Fibroblast of skin of scalp (primary cell): ENCODE measurements at regions not wholly inside any gene's neighbourhood (a gene's known extent, or its start where the extent isn't known, plus 50 kb on each side); places are given as distances from the start of the nearest gene placed in this dataset.
"Not testable (repeated sequence)": the region's sequence is repeated elsewhere in the genome, so short reads cannot be mapped to it uniquely, and the experiment has no call there.

Experiments used
- DNase-seq: peaks from one replicate; pipeline ENCODE4 v3.0.0-alpha.2; 2013

DNA sequence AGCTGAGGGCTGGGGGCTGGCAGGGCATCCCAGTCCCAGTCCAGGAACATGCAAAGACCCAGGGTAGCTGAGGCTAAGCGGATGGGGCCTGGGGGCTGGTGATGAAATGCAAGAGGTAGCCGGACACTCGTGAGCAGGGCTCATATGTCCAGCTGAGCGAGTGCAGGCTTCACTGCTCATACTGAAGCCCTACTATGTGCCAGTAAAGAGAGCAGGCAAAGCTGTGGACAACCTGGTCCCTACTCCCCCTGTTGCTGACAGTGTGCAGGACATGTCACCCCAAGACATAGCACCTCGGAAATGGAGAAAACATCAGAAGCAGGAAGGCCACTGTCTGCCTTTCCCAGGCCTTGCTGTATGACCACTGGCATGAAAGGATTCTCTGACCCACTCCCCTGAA, 122.4 kb upstream of the STX18 start:
- no peak for DNase-seq

GRCh38 chr4:4663028-4663427, 121.2 kb upstream of the STX18 start:
- DNase-seq: peak; percentile 34

DNA sequence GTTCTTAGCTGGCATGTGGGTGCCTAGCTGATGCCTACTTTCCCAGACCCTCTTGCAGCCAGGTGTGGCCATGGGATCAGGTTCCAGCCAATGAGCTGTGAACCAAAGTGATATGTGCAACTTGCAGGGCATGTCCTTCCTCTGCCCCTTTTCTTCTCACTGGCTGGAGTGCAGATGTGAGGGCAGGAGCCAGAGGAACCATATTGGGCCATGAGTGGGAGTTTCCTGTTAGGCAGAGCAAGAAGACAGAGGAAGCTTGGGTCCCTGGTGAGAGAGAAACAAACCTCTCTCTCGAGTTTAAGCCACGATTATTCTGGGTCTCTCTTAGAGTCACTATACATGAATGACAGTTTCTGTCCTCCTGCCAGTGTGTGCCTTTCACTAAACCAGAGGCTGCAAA, 120.4 kb upstream of the STX18 start:
- DNase-seq: no peak

GRCh38 chr4:4659871-4660651, 118.2 kb upstream of the STX18 start:
- DNase-seq: peak; percentile 92

DNA sequence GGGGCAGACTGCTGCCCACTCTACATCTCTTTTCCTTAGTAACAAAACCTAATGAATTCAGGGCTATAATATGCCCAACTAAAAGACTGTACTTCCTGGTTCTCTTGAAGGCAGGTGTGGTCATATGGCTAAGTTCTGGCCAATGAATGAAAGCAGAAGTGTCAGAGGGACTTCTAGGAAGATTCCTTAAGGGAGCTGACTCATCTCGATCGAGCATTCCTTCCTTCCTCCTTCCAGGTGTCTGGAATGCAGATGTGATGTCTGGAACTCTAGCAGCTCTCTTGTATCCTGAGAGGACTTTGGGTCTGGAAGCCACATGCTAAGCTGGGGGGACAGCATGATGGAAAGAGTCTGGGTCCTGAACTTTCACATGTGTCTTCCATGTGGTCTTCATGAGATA, 116.2 kb upstream of the STX18 start:
- DNase-seq: no peak

- no peak for DNase-seq
Measured at GRCh38 chr4:4656977-4657376, 115.1 kb upstream of the STX18 start.

GRCh38 chr4:4655901-4656300, 114.1 kb upstream of the STX18 start:
- DNase-seq: peak; percentile 44

DNA sequence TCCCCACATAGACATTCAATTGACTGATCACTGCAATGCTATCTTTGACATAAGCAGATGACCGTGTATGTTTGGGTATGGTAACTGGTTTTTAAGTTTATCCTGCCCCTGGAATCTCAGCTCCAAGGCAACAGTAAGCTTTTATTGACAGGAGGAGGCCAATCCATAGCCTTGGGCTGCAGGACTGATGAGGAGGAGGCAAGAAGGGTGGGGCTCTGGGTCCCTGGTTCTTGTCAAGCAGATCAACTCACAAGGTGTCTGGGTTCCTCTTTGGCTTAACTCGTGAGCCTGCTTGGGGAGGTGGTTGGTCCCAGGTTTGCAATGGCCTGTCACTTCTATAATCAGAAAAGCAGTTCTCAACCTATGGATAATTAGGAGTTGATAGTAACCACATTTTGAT, 113.2 kb upstream of the STX18 start:
- DNase-seq: no peak

GRCh38 chr4:4651811-4652755, 110.2 kb upstream of the STX18 start:
- no peak for DNase-seq

GRCh38 chr4:4647041-4647440, 105.2 kb upstream of the STX18 start:
- DNase-seq: no peak

DNA sequence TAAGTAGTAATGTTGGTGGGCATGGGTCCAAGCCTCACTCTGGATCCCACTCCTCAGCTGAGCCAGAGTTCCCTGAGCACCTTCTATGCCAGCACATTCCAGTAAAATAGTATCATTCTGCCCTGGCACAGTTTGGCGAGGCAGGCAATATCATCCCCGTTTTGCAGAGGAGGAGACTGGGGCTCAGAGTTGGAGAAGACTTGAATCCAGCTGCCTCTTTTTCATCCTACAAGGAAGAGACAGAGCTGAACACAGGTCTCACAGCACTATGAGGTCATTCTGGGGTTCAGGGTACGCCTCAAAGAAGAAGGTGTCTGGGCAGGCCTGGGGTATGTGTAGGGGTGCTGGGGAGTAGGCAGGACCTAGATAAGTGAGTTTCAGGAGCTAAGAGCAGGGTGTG, 103.9 kb upstream of the STX18 start:
- DNase-seq: no peak

- not testable (repeated sequence) for DNase-seq
Measured at GRCh38 chr4:4644277-4644676, 102.4 kb upstream of the STX18 start.

DNA sequence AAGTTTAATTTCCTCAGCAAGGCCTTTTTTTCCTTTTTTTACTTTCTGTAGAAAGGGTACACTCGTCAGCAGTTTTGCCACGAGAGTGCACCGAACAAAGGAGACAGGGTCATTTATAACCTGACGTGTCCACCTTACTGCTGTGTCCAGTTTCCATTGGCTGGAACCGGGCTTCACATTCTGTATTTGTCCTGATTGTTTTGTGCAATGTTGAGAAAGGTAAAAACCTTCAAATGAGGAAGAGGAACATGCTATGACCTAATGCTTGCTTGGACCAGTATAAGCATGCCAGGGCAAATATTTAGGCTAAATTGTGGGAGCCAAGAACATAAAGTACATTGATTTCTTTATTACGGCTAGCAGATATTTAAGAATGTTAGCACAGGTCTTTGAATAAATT, 101.9 kb upstream of the STX18 start:
- DNase-seq: not testable (repeated sequence)

- no peak for DNase-seq
Measured at GRCh38 chr4:4643306-4643705, 101.5 kb upstream of the STX18 start.

- no peak for DNase-seq
Measured at GRCh38 chr4:4642496-4643000, 100.7 kb upstream of the STX18 start.

GRCh38 chr4:4641661-4642495, 100.0 kb upstream of the STX18 start:
- DNase-seq: no peak

DNA sequence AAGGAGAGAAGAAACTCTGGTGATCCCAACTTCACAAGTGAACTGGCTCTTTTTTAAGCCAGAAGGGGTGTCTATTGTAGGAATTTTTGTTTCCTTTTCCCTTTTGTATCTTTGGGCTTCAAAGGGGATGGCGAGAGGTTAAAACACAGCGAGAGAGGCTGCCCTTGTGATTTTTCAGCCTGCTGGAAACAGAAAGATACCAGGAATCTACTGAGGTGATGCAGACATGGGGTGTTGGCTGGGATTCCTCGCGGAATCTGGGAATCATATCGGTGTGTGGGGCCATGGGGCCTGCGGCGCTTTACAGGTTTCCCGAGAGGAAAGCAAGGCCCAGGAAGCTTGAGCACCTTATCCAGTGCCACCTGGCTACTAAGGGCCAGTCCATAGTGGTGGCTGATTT, 99.4 kb upstream of the STX18 start:
- no peak for DNase-seq

DNA sequence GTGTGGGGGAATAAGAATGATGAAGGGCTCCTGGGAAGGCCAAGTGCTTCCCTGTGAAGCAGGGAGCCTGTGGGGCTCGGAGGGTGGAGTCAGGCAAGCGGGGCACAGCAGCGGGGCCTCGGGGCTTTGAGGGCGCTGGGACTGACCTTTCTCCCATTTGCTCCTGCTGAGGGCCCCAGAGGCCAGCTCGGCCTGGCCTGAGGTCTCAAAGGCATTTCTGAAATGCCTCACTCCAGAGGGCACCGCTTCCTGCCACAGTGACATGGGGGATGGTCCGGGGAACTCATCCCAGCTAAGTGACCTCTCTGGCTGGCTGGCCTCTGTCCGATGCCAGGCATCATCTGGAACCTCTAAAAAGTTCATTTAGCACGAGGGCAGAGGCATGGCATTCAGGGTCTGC, 98.8 kb upstream of the STX18 start:
- no peak for DNase-seq

- DNase-seq: no peak
Measured at GRCh38 chr4:4639370-4639769, 97.5 kb upstream of the STX18 start.

- DNase-seq: no peak
Measured at GRCh38 chr4:4637710-4638109, 95.9 kb upstream of the STX18 start.

- DNase-seq: peak; percentile 16
Measured at GRCh38 chr4:4633431-4633830, 91.6 kb upstream of the STX18 start.

- DNase-seq: no peak
Measured at GRCh38 chr4:4631150-4631549, 89.3 kb upstream of the STX18 start.

DNA sequence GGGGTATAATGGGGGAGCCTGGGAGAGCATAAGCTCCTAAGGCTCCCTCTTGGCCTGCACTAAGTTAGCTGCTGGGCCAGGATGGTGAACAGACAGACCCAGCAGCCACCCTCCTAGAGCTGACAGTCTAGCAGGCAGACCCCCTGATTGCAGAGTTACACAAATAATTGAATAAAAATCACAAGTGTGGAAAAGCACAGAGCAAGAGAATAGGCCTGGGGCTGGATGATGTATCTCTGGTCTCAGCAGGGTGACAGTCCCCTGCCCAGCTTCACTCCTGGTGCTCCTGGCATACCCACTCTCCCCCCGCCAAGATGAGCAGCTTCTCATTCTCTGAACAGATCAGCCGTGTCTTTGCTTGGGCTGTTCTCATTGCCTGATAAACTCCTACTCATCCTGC, 86.1 kb upstream of the STX18 start:
- no peak for DNase-seq
